ENCODE measurements at regions not wholly inside any gene's neighbourhood (a gene's known extent, or its start where the extent isn't known, plus 50 kb on each side); places are given as distances from the start of the nearest gene placed in this dataset.

DNA sequence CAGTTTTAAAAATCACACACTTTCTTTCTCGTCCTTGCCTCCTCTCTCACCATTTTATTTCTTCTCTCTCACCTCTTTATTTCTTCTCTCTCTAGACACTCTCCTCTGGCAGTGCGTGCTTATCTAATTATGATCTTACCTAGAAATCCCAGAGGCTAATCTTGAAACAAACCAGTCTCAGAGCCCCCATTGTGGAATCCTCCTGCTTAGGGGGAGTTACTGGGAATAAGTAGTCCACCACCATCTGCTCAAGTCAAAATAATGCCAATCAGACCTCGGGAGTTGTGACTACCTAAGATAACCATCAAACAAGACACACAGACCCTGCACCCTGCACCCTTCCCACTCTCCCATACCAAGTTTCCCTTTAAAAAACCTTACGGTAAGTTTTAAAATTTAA, 256.9 kb downstream of the POM121L12 start:
- DNase-seq (ENCODE audit: unreplicated experiment) = no peak
- no peak overlapping the region for H3K4me3 Mint-ChIP-seq (ENCODE audit: unreplicated experiment)
- H3K36me3 Mint-ChIP-seq (ENCODE audit: insufficient read depth, unreplicated experiment) = no peaks in the 10 kb centered on the region
- TF ChIP-seq, protein P1, sequence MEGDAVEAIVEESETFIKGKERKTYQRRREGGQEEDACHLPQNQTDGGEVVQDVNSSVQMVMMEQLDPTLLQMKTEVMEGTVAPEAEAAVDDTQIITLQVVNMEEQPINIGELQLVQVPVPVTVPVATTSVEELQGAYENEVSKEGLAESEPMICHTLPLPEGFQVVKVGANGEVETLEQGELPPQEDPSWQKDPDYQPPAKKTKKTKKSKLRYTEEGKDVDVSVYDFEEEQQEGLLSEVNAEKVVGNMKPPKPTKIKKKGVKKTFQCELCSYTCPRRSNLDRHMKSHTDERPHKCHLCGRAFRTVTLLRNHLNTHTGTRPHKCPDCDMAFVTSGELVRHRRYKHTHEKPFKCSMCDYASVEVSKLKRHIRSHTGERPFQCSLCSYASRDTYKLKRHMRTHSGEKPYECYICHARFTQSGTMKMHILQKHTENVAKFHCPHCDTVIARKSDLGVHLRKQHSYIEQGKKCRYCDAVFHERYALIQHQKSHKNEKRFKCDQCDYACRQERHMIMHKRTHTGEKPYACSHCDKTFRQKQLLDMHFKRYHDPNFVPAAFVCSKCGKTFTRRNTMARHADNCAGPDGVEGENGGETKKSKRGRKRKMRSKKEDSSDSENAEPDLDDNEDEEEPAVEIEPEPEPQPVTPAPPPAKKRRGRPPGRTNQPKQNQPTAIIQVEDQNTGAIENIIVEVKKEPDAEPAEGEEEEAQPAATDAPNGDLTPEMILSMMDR (IDR thresholded peaks at IDR 0.05; ENCODE audit: unreplicated experiment) = no peak
- BruUV-seq (replicated peaks) = no TSS peak
- intact Hi-C loops (cut with micrococcal nuclease) = no loop called here
- H3K4me1 Mint-ChIP-seq (ENCODE audit: insufficient read depth, unreplicated experiment) = no peaks in the 10 kb centered on the region
- no peaks in the 10 kb centered on the region for H3K9me3 Mint-ChIP-seq (ENCODE audit: unreplicated experiment)
- H3K27ac Mint-ChIP-seq (ENCODE audit: low read depth, unreplicated experiment) = no peak overlapping the region
- CTCF ChIA-PET = no interaction called here
- peaks cover 74% of the 10 kb centered on the region for H3K27me3 Mint-ChIP-seq (ENCODE audit: insufficient read depth, unreplicated experiment)
- POLR2A ChIA-PET = no interaction called here

DNA sequence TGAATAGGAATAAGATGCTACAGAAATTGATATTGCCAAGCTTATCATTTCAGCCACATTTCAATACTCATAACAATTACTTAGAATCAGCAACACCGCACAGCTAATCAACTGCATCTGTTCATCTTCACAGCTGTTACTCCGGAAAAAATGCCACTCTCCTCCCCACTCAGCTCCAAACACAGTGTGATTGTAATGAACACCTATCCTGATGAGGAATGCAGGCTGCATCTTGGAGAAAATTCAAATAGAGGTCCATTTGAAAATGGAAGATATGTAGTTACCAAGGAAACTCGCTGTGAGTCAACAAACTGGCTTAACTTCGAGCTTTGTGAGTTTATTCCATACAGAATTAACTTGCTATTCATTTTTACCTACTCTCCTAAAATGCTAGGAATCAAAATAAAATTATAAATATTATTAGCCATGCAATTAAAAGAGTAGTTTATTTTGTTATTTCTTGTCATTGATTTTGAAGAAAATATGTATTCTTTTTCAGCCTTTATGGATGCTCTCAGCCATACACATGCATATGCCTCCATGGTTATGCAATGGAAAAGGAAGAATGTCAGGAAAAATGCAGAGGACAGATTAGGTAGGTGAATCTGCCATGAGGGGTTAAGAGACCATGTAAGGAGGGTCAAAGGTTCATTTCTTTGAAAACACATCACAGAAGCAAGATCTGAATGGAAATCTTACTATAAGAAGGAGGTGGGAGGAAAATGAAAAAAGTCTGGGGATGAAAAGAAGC, 267.2 kb downstream of the POM121L12 start:
- Mint-ChIP-seq H3K4me3 (ENCODE audit: unreplicated experiment) (no peak overlapping the region), H3K9me3 (ENCODE audit: unreplicated experiment) (no peaks in the 10 kb centered on the region), H3K36me3 (ENCODE audit: insufficient read depth, unreplicated experiment) (no peaks in the 10 kb centered on the region), H3K27ac (ENCODE audit: low read depth, unreplicated experiment) (no peak overlapping the region), H3K27me3 (ENCODE audit: insufficient read depth, unreplicated experiment) (peaks cover 80% of the 10 kb centered on the region), H3K4me1 (ENCODE audit: insufficient read depth, unreplicated experiment) (no peaks in the 10 kb centered on the region)
- POLR2A ChIA-PET = no interaction called here
- intact Hi-C loops (cut with micrococcal nuclease) = no loop called here
- no peak for DNase-seq (ENCODE audit: unreplicated experiment)
- CTCF ChIA-PET = no interaction called here
- TF ChIP-seq, protein P1 (IDR thresholded peaks at IDR 0.05; ENCODE audit: unreplicated experiment) = no peak
- BruUV-seq (replicated peaks) = no TSS peak

- peaks cover 92% of the 10 kb centered on the region for H3K27me3 Mint-ChIP-seq (ENCODE audit: insufficient read depth, unreplicated experiment)
- H3K4me3 Mint-ChIP-seq (ENCODE audit: unreplicated experiment) = no peak overlapping the region
- ChIA-PET CTCF (no interaction called here), POLR2A (no interaction called here)
- no peak for DNase-seq (ENCODE audit: unreplicated experiment)
- no peak overlapping the region for H3K27ac Mint-ChIP-seq (ENCODE audit: low read depth, unreplicated experiment)
- TF ChIP-seq, protein P1 (IDR thresholded peaks at IDR 0.05; ENCODE audit: unreplicated experiment) = no peak
- H3K36me3 Mint-ChIP-seq (ENCODE audit: insufficient read depth, unreplicated experiment) = no peaks in the 10 kb centered on the region
- no peaks in the 10 kb centered on the region for H3K4me1 Mint-ChIP-seq (ENCODE audit: insufficient read depth, unreplicated experiment)
- BruUV-seq (replicated peaks) = no TSS peak
- H3K9me3 Mint-ChIP-seq (ENCODE audit: unreplicated experiment) = no peaks in the 10 kb centered on the region
- intact Hi-C loops (cut with micrococcal nuclease) = no loop called here
Observed at GRCh38 chr7:53303781-53304180, 268.3 kb downstream of the POM121L12 start.

GRCh38 chr7:53306846-53307245, 271.4 kb downstream of the POM121L12 start:
- Mint-ChIP-seq H3K36me3 (ENCODE audit: insufficient read depth, unreplicated experiment) (no peaks in the 10 kb centered on the region), H3K4me1 (ENCODE audit: insufficient read depth, unreplicated experiment) (no peaks in the 10 kb centered on the region), H3K27me3 (ENCODE audit: insufficient read depth, unreplicated experiment) (peaks cover 94% of the 10 kb centered on the region), H3K27ac (ENCODE audit: low read depth, unreplicated experiment) (no peak overlapping the region), H3K4me3 (ENCODE audit: unreplicated experiment) (no peak overlapping the region), H3K9me3 (ENCODE audit: unreplicated experiment) (no peaks in the 10 kb centered on the region)
- TF ChIP-seq, protein P1 (IDR thresholded peaks at IDR 0.05; ENCODE audit: unreplicated experiment) = no peak
- ChIA-PET CTCF (no interaction called here), POLR2A (no interaction called here)
- intact Hi-C loops (cut with micrococcal nuclease) = no loop called here
- no peak for DNase-seq (ENCODE audit: unreplicated experiment)
- BruUV-seq (replicated peaks) = no TSS peak

Data from MCF 10A (cell line).